IMR-90 (cell line): ENCODE measurements at regions not wholly inside any gene's neighbourhood (a gene's known extent, or its start where the extent isn't known, plus 50 kb on each side); places are given as distances from the start of the nearest gene placed in this dataset.

ENCODE experiments used
- ATAC-seq: fragments of 200-7000 bp; cut with Tn5 transposase; 2 replicates; pipeline ENCODE4 v1.9.1; 2020; ENCODE audit warnings: low read depth, mild to moderate bottlenecking, moderate library complexity
- BruUV-seq: library from RNA; stranded (reverse); fragments of 400-500 nt; replicated peaks from 2 replicates; lab custom pipeline; 2021; lab: Mats Ljungman, UMichigan
- CTCF ChIA-PET: fragments of 300-600 bp; formaldehyde crosslinking; extraction: SDS; loops from one replicate; lab custom pipeline; 2021; ENCODE audit warnings: antibody characterized with exemption; lab: Yijun Ruan, JAX
- POLR2A ChIA-PET: fragments of 300-600 bp; sonication (Branson Sonifier 250); formaldehyde crosslinking; loops from one replicate; lab custom pipeline; 2022; ENCODE audit warnings: antibody characterized with exemption; ENCODE audit not compliant: unreplicated experiment; lab: Charles Lee
- DNase-seq: peaks from one replicate; pipeline ENCODE4 v3.0.0; 2013
- H2AFZ ChIP-seq: replicated peaks from 2 replicates; pipeline ENCODE3; 2013; ENCODE audit warnings: low read length, mild to moderate bottlenecking; ENCODE audit not compliant: poor library complexity
- H2AK5ac ChIP-seq: 2 replicates; pipeline ENCODE4 v1.6.1; 2013; ENCODE audit warnings: low read depth, low read length, inconsistent platforms
- H2AK9ac ChIP-seq: replicated peaks from 2 replicates; pipeline ENCODE3; 2013; ENCODE audit warnings: mild to moderate bottlenecking, low read depth, low read length, moderate library complexity; ENCODE audit not compliant: poor library complexity
- H2BK120ac ChIP-seq: 2 replicates; pipeline ENCODE4 v1.6.1; 2013; ENCODE audit warnings: low read depth, low read length, inconsistent platforms
- H2BK15ac ChIP-seq: 3 replicates; pipeline ENCODE4 v1.6.1; 2013; ENCODE audit warnings: low read depth, low read length, inconsistent platforms
- H2BK20ac ChIP-seq: 2 replicates; pipeline ENCODE4 v1.6.1; 2013; ENCODE audit warnings: low read depth, mild to moderate bottlenecking, inconsistent platforms, low read length, moderate library complexity
- H2BK5ac ChIP-seq: 2 replicates; pipeline ENCODE4 v1.6.1; 2013; ENCODE audit warnings: mild to moderate bottlenecking, low read depth, low read length, inconsistent platforms; ENCODE audit not compliant: poor library complexity, severe bottlenecking
- H3K14ac ChIP-seq: replicated peaks from 2 replicates; pipeline ENCODE4 v1.6.1; 2013; ENCODE audit warnings: low read depth, low read length, inconsistent platforms
- H3K18ac ChIP-seq: 2 replicates; pipeline ENCODE4 v1.6.1; 2013; ENCODE audit warnings: low read depth, low read length, control low read depth
- H3K23ac ChIP-seq: 2 replicates; pipeline ENCODE4 v1.6.1; 2013; ENCODE audit warnings: low read depth, low read length, inconsistent platforms
- H3K27ac ChIP-seq: 2 replicates; pipeline ENCODE4 v1.5.1; 2013; ENCODE audit warnings: mild to moderate bottlenecking, control low read depth, low read length; ENCODE audit not compliant: insufficient read depth
- H3K27me3 ChIP-seq: 2 replicates; pipeline ENCODE4 v1.6.1; 2013; ENCODE audit warnings: low read length; ENCODE audit not compliant: control insufficient read depth, insufficient read depth
- H3K36me3 ChIP-seq: 2 replicates; pipeline ENCODE4 v1.6.1; 2013; ENCODE audit warnings: low read length, mixed read lengths; ENCODE audit not compliant: control insufficient read depth, insufficient read depth
- H3K4ac ChIP-seq: 2 replicates; pipeline ENCODE4 v1.6.1; 2013; ENCODE audit warnings: low read depth, low read length, inconsistent platforms
- H3K4me1 ChIP-seq: 2 replicates; pipeline ENCODE4 v1.6.1; 2013; ENCODE audit warnings: low read length, mixed read lengths; ENCODE audit not compliant: control insufficient read depth, insufficient read depth
- H3K4me2 ChIP-seq: 2 replicates; pipeline ENCODE4 v1.6.1; 2013; ENCODE audit warnings: low read depth, mild to moderate bottlenecking, control low read depth, low read length, moderate library complexity
- H3K4me3 ChIP-seq: 2 replicates; pipeline ENCODE4 v1.5.1; 2013; ENCODE audit warnings: low read depth, mild to moderate bottlenecking, control low read depth, low read length, moderate library complexity; ENCODE audit not compliant: insufficient read depth
- H3K56ac ChIP-seq: 2 replicates; pipeline ENCODE4 v1.6.1; 2013; ENCODE audit warnings: low read length, inconsistent platforms; ENCODE audit not compliant: insufficient read depth; ENCODE audit errors: extremely low read depth
- H3K79me1 ChIP-seq, 2 experiments: 2 replicates each; pipeline ENCODE4 v1.6.1; 2013; ENCODE audit warnings: low read length in 2 of 2, inconsistent platforms in 1 of 2, low read depth in 1 of 2
- H3K9ac ChIP-seq: 2 replicates; pipeline ENCODE4 v1.6.1; 2013; ENCODE audit warnings: low read depth, low read length, control low read depth
- H3K9me1 ChIP-seq: 2 replicates; pipeline ENCODE4 v1.6.1; 2013; ENCODE audit warnings: low read length, inconsistent platforms; ENCODE audit not compliant: insufficient read depth
- H3K9me3 ChIP-seq: 2 replicates; pipeline ENCODE4 v1.6.1; 2013; ENCODE audit warnings: low read length; ENCODE audit not compliant: control insufficient read depth, insufficient read depth
- H4K20me1 ChIP-seq: 2 replicates; pipeline ENCODE4 v1.6.1; 2013; ENCODE audit warnings: low read length, inconsistent platforms; ENCODE audit not compliant: insufficient read depth
- H4K5ac ChIP-seq: 2 replicates; pipeline ENCODE4 v1.6.1; 2013; ENCODE audit warnings: mild to moderate bottlenecking, low read depth, low read length, control low read depth
- H4K8ac ChIP-seq, 2 experiments: 2 replicates each; pipeline ENCODE4 v1.6.1; 2013; ENCODE audit warnings: low read depth in 2 of 2, low read length in 2 of 2, control low read depth in 1 of 2, inconsistent platforms in 1 of 2
- H4K91ac ChIP-seq: 2 replicates; pipeline ENCODE4 v1.6.1; 2013; ENCODE audit warnings: low read depth, low read length, inconsistent platforms; ENCODE audit not compliant: insufficient read depth
- CEBPB ChIP-seq: IDR thresholded peaks from 2 replicates; pipeline ENCODE4 v1.6.1; 2012; ENCODE audit warnings: low read depth, low read length, improper control_type of control experiment
- ELK1 ChIP-seq: fragments of 150-350 bp; IDR thresholded peaks from 2 replicates; pipeline ENCODE4 v1.6.1; 2016; ENCODE audit warnings: low read depth, mild to moderate bottlenecking, low read length, moderate library complexity, borderline replicate concordance
- FOS ChIP-seq: fragments of 150-350 bp; IDR thresholded peaks from 2 replicates; pipeline ENCODE4 v1.6.1; 2016; ENCODE audit warnings: low read depth, low read length
- MAFK ChIP-seq: IDR thresholded peaks from 2 replicates; pipeline ENCODE4 v1.6.1; 2012; ENCODE audit warnings: low read depth, low read length, improper control_type of control experiment
- MAZ ChIP-seq: IDR thresholded peaks from 2 replicates; pipeline ENCODE4 v1.6.1; 2012; ENCODE audit warnings: low read depth, mild to moderate bottlenecking, low read length, improper control_type of control experiment, moderate library complexity, borderline replicate concordance
- RAD21 ChIP-seq: IDR thresholded peaks from 2 replicates; pipeline ENCODE4 v1.6.1; 2012; ENCODE audit warnings: low read length, improper control_type of control experiment
- WGBS, 2 experiments: methylation state at CpG; one replicate each; pipeline versions ENCODE4 v1.1.5 to v1.1.7; 2013; ENCODE audit warnings: missing lambda C conversion rate in 2 of 2; ENCODE audit not compliant: insufficient read length in 1 of 2; ENCODE audit errors: extremely low coverage in 2 of 2; 5-methylcytosine and 5-hydroxymethylcytosine counted together
- dilution Hi-C: fragments of 300-500 bp; cut with HindIII; formaldehyde crosslinking; loops from one replicate; pipeline ENCODE4 v1.14.3; 2018; ENCODE audit warnings: low sequenced_read_pairs; ENCODE audit not compliant: unreplicated experiment
- in situ Hi-C: fragments of 300-500 bp; cut with MboI; formaldehyde crosslinking; loops from 3 replicates; pipeline ENCODE4 v1.14.3; 2019; ENCODE audit warnings: low sequenced_read_pairs, inconsistent platforms, mixed read lengths
- intact Hi-C: fragments of 100-400 bp; cut with micrococcal nuclease; formaldehyde crosslinking; loops from 2 replicates; pipeline ENCODE4 v1.10.0; 2022

- dilution Hi-C loops (no loop called here), intact Hi-C loops (loop anchor here (5.0 kb wide), 1 partner anchor 77 kb away; no protein-coding TSS in a partner anchor), in situ Hi-C loops (no loop called here)
- no CpG with 5 or more reads among the region's 2 CpGs for WGBS, 2 experiments
- DNase-seq (no peak), ATAC-seq (no peak; the same call in 1 of the 2 replicates)
- Histone ChIP-seq H2BK15ac (no peak overlapping the region; the same call in 2 of the 3 replicates), H3K27me3 (no peaks in the 10 kb centered on the region), H4K20me1 (peaks cover 14% of the 10 kb centered on the region; the same call in 1 of the 2 replicates), H3K9me3 (no peaks in the 10 kb centered on the region), H2AFZ (no peak overlapping the region), H3K9ac (peak overlapping the region; percentile 36; the same call in 1 of the 2 replicates), H3K4me3 (no peak overlapping the region), H4K8ac (no peak overlapping the region), H4K91ac (no peak overlapping the region), H2BK120ac (peak overlapping the region; percentile 72; the same call in 1 of the 2 replicates), H3K18ac (peak overlapping the region; percentile 54; the same call in 1 of the 2 replicates), H4K5ac (peak overlapping the region; percentile 58; the same call in 1 of the 2 replicates), H2AK5ac (no peak overlapping the region; the same call in 1 of the 2 replicates), H3K36me3 (peaks cover 2% of the 10 kb centered on the region; the same call in 1 of the 2 replicates), H3K56ac (no peak overlapping the region), H3K27ac (peak overlapping the region; percentile 13; the same call in 1 of the 2 replicates), H3K14ac (0 out of 2 replicates have a peak overlapping the region, but pooled peaks have one; percentile 40), H2BK20ac (no peak overlapping the region), H3K79me1 (peaks cover 17 to 51% of the 10 kb centered on the region in 2 experiments; a peak in 3 of 4 replicates), H3K4ac (peak overlapping the region; percentile 8; the same call in 1 of the 2 replicates), H2BK5ac (peak overlapping the region; percentile 86), H3K23ac (no peak overlapping the region; the same call in 1 of the 2 replicates), H2AK9ac (no peak overlapping the region), H3K9me1 (peaks cover 8% of the 10 kb centered on the region), H3K4me1 (peaks cover 11% of the 10 kb centered on the region), H3K4me2 (peak overlapping the region; percentile 83)
- ChIA-PET CTCF (interaction anchor here (0.5 to 1.1 kb wide), 7 partner anchors 9 to 92 kb away, joined by 3 to 5 read pairs (median 3); no protein-coding TSS in a partner anchor), POLR2A (interaction anchor here (0.6 kb wide), 1 partner anchor 118 kb away, joined by 5 read pairs; no protein-coding TSS in a partner anchor)
- BruUV-seq: no TSS peak
- TF ChIP-seq FOS: no peak
- TF ChIP-seq MAFK: no peak
- TF ChIP-seq MAZ: no peak
- no peak for TF ChIP-seq CEBPB
- TF ChIP-seq RAD21: no peak
- TF ChIP-seq ELK1: no peak
Observed at GRCh38 chr7:131039355-131039762, 288.3 kb upstream of the MKLN1 start.
